ENCODE measurements at regions not wholly inside any gene's neighbourhood (a gene's known extent, or its start where the extent isn't known, plus 50 kb on each side); places are given as distances from the start of the nearest gene placed in this dataset.

DNA sequence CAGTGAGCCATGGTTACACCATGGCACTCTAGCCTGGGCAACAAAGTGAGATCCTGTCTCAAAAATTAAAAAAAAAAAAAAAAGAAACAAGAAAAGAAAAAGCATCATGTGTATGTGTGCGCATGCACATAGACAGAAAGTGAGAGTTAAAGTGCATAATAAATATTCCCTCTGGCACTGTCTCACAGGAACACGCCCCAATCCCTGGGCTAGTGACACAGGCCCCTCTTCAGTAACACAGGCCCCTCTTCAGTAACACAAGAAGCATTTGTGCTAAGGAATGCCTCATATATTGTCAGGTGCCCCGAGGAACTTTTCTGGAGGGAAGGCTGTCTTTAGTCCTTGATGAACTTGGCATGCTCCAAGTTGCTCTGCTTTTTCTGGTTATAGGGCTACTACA, 57.5 kb downstream of the RPL27A start:
- Histone ChIP-seq H3K9me3 (no peaks in the 10 kb centered on the region), H3K27ac (no peak overlapping the region), H3K27me3 (0 out of 2 replicates have a peak, but pooled peaks cover 3% of the 10 kb centered on the region), H3K9ac (no peak overlapping the region), H3K4me2 (no peak overlapping the region), H4K20me1 (no peaks in the 10 kb centered on the region), H3K4me1 (no peaks in the 10 kb centered on the region), H3K36me3 (no peaks in the 10 kb centered on the region), H3K4me3 (no peak overlapping the region)
- no peak for TF ChIP-seq Cebpa-rat (IDR thresholded peaks at IDR 0.05)

DNA sequence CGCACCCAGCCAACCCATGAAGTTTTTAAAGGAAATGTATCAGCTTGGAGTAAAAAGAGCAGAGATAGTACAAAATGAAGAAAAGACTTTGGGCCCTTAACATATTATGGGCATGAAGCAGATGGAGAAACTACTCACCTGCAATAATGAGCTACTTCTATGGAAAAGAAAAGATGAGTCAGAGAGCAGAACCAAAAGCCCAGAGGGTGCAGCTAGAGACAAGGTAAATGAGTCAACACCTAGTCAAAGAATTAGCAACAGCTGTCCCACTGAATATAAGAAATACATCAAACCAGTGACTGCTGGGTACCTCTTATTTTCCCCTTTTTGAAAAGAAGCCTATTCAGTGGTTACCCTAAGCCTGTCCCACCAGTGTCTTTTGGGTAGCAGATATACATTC, 61.8 kb downstream of the RPL27A start:
- H4K20me1 ChIP-seq, result no peaks in the 10 kb centered on the region
- TF ChIP-seq Cebpa-rat (IDR thresholded peaks at IDR 0.05), result no peak

DNA sequence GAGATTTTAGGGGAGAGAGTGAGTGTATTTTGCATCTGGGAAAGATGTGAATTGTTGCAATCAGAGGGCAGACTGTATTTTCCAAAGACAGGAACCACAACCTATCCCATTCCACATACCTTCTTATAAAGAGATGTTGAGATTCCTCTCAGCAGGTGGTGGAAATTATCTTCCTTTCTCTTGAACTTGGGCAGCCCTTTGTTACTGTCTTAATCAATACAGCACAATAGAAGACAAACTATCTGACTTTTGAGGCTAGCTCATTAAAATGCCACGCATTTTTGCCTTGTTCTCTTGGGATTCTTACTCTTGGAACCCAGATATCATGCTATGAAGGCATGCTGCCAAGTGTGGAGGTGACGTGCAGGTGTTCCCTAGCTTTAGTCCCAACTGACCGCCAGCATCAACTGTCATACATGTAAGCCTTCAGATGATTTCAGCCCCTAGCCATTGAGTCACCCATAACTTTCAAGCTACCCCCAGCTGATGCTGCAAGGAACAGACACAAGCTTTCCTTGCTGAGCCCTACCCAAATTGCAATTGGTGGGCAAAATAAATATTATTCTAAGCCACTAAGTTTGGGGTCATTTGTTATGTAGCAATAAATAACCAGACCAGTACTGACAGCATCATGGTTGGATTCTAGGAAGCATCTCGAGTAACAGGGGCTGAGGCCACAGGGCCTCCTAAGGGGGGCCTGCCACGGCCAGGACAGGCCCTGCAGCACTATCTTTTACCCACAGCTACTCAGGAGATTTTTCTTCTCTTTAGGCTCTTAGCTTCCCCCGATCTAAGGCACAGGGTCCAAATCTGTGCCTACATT, 63.0 kb downstream of the RPL27A start:
- Histone ChIP-seq H3K4me1 (peaks cover 29% of the 10 kb centered on the region), H3K4me2 (no peak overlapping the region), H4K20me1 (no peaks in the 10 kb centered on the region), H3K4me3 (no peak overlapping the region), H3K27ac (no peak overlapping the region), H3K36me3 (no peaks in the 10 kb centered on the region), H3K27me3 (no peaks in the 10 kb centered on the region), H3K9me3 (no peaks in the 10 kb centered on the region), H3K9ac (no peak overlapping the region)
- TF ChIP-seq Cebpa-rat (IDR thresholded peaks at IDR 0.05), result no peak

More for the DNA sequence above, 61.8 kb downstream of the RPL27A start:
- H3K9me3 ChIP-seq, result no peaks in the 10 kb centered on the region
- H3K4me3 ChIP-seq, result no peak overlapping the region
- H3K4me1 ChIP-seq, result peaks cover 29% of the 10 kb centered on the region
- H3K4me2 ChIP-seq, result no peak overlapping the region
- no peak overlapping the region for H3K27ac ChIP-seq
- no peak overlapping the region for H3K9ac ChIP-seq
- H3K27me3 ChIP-seq, result no peaks in the 10 kb centered on the region
- no peaks in the 10 kb centered on the region for H3K36me3 ChIP-seq

DNA sequence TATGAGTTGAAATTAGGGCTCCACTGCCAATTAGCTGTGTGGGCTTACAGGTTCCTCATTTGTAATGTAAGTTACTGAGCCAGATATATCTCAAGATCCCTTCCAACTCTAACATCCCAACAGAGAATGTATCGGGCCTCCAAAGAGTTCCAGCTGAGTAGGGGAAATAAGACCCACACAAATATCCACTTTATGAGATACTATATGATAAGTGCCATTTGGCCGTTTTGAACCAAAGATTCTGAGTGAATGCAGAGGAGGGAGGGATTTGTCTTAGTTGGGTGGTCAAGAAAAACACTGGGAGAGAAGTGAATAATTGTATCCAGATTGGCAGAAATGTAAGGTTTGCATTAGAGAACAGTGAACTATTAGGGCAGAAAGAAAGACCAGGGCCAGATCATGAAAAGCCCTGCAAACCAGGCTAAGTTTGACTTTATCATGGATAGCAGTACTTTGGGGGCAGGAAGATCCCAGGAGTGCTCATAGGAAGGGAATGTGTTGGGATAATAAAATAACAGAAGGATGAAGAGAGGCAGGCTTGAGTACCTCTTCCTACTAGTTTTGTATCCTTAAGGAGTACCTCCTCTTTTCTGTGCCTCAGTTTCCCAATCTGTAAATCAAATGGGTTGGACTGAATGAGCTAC, 63.9 kb downstream of the RPL27A start:
- H4K20me1 ChIP-seq, result no peaks in the 10 kb centered on the region
- TF ChIP-seq Cebpa-rat (IDR thresholded peaks at IDR 0.05), result no peak

DNA sequence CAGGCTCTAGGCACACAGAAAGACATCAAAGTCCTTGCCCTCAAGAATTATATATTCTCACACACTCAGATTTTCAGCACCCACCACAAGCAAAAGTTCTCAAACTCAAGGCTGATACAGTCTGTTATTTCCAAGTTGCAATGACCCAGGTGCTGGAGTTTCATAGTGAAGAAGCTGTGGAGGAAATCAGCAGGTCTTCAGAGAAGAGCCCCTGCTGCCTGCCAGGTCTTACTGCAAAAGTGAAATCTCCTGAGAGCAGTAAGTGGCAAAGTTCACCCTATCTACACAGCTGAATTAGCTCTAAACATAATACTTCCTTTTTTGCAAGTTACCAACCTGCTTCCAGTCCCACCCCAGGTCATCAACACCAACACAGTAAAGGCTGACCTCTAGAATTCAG, 64.6 kb downstream of the RPL27A start:
- H3K27ac ChIP-seq, result no peak overlapping the region
- no peak overlapping the region for H3K4me3 ChIP-seq
- no peaks in the 10 kb centered on the region for H3K27me3 ChIP-seq
- peak overlapping the region; percentile 79 for H3K4me2 ChIP-seq
- H3K36me3 ChIP-seq, result no peaks in the 10 kb centered on the region
- H3K9ac ChIP-seq, result no peak overlapping the region
- no peak for TF ChIP-seq Cebpa-rat (IDR thresholded peaks at IDR 0.05)
- peaks cover 29% of the 10 kb centered on the region for H3K4me1 ChIP-seq
- H4K20me1 ChIP-seq, result no peaks in the 10 kb centered on the region
- no peaks in the 10 kb centered on the region for H3K9me3 ChIP-seq

More for the DNA sequence above, 63.9 kb downstream of the RPL27A start:
- Histone ChIP-seq H3K9ac (no peak overlapping the region), H3K4me3 (no peak overlapping the region), H3K4me1 (peaks cover 29% of the 10 kb centered on the region), H3K9me3 (no peaks in the 10 kb centered on the region), H3K27ac (no peak overlapping the region), H3K36me3 (no peaks in the 10 kb centered on the region), H3K27me3 (no peaks in the 10 kb centered on the region), H3K4me2 (no peak overlapping the region)

DNA sequence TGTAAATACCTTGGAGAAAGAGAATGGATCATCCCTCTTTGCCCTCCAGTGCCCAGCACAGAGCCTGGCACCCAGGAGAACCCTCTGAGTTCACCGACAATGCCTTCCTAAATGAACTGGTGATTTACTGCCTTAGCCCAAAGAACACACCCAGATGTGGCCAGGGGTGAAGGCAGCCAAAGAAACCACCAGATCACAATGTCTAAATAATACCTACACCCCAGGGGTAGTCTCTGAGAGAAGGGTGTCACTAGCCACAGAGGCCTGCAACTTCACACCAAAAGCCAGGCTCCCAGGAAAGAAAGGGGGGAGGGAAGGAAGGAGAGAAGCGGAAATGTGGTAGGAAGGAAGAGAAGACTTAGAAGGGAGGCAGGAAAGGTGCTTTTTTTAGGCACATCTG, 65.7 kb downstream of the RPL27A start:
- Histone ChIP-seq H3K4me2 (peak overlapping the region; percentile 79), H3K27me3 (no peaks in the 10 kb centered on the region), H3K4me3 (no peak overlapping the region), H3K9me3 (no peaks in the 10 kb centered on the region), H3K4me1 (peaks cover 29% of the 10 kb centered on the region), H3K9ac (0 out of 2 replicates have a peak overlapping the region, but pooled peaks have one; percentile 23), H3K27ac (no peak overlapping the region), H4K20me1 (no peaks in the 10 kb centered on the region), H3K36me3 (no peaks in the 10 kb centered on the region)
- no peak for TF ChIP-seq Cebpa-rat (IDR thresholded peaks at IDR 0.05)

DNA sequence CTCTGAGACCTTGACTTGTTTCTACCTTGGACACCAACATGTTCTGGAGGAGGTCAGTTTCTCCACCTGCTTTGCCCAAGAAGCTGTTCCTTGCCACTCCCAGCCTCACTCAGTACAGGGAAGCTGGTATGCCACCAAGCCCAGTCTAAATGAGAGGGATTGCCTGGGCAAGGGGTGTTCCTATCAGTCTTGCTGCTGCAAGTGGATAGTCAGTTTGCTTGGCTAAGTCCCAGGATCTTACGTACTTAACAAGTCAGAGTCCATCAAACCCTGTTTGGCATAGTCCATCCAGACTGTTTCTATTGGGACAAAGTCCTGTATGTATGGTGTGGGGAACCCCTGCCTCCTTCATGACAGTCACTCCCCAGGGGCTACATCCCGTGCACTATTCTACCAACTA, 66.6 kb downstream of the RPL27A start:
- H3K9me3 ChIP-seq, result no peaks in the 10 kb centered on the region
- no peak overlapping the region for H3K27ac ChIP-seq
- no peak overlapping the region for H3K9ac ChIP-seq
- peaks cover 29% of the 10 kb centered on the region for H3K4me1 ChIP-seq
- H3K36me3 ChIP-seq, result no peaks in the 10 kb centered on the region
- TF ChIP-seq Cebpa-rat (IDR thresholded peaks at IDR 0.05), result no peak
- H3K27me3 ChIP-seq, result no peaks in the 10 kb centered on the region
- H3K4me3 ChIP-seq, result no peak overlapping the region
- peak overlapping the region; percentile 79 for H3K4me2 ChIP-seq
- H4K20me1 ChIP-seq, result no peaks in the 10 kb centered on the region

DNA sequence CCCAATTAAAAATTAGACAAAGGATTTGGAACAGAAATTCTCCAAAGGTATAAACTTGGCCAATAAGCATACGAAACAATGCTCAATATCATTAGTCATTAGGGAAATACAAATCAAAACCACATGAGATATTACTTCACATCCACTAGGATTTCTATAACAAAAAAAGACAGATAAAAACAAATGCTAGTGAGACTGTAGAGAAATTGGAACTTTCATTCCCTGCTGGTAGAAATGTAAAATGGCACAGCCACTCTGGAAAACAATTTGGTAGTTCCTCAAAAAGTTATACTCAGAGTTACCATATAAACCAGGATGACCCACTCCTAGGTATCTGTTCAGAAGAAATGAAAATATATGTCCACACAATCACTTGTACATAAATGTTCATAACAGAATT, 71.6 kb downstream of the RPL27A start:
- no peaks in the 10 kb centered on the region for H4K20me1 ChIP-seq
- H3K4me2 ChIP-seq, result no peak overlapping the region
- no peak overlapping the region for H3K4me3 ChIP-seq
- no peaks in the 10 kb centered on the region for H3K9me3 ChIP-seq
- H3K4me1 ChIP-seq, result peaks cover 2% of the 10 kb centered on the region; the same call in 1 of the 2 replicates
- H3K36me3 ChIP-seq, result no peaks in the 10 kb centered on the region
- no peak overlapping the region for H3K27ac ChIP-seq
- no peaks in the 10 kb centered on the region for H3K27me3 ChIP-seq
- TF ChIP-seq Cebpa-rat (IDR thresholded peaks at IDR 0.05), result no peak
- H3K9ac ChIP-seq, result no peak overlapping the region

DNA sequence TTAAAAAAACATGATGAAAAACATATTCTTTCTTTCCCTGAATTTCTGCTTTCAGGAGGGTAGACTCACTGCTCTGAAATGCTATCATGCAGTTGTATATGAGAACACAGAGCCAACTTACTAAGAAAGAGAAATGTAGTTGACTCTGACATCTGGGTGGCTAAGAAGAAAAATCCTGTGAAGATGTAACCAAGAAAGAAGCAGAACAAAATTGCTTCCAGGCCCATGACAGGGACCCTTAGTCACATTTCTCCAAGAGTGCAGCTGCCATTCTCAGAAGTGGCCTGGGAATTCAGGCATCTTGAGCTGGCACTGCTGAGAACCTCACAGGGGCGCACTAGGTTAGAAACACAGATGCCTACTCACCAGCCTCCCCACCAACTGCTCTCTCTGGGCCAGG, 73.6 kb downstream of the RPL27A start:
- Histone ChIP-seq H3K4me2 (no peak overlapping the region), H3K9me3 (no peaks in the 10 kb centered on the region), H3K27me3 (no peaks in the 10 kb centered on the region), H3K4me3 (no peak overlapping the region), H3K9ac (no peak overlapping the region), H3K36me3 (no peaks in the 10 kb centered on the region), H3K4me1 (no peaks in the 10 kb centered on the region), H3K27ac (no peak overlapping the region), H4K20me1 (no peaks in the 10 kb centered on the region)
- TF ChIP-seq Cebpa-rat (IDR thresholded peaks at IDR 0.05), result no peak

DNA sequence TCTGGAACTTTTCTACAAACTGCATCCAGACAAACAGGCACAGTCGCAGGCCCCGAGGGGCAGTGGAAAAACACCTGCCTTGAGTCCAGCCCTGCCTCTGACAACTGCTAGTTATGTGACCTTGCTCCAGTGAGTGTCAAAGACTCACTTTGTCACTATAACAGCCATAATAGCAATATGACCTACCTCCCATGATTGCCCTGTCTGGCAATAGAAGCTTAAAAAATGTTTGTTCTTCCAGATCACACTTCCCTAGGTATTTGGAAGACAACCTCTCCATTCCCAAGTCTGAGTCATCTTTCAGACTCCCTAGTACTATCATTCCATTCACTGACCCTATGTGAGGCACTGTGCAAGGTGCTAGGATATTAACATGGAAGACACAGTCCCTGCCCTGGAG, 74.5 kb downstream of the RPL27A start:
- Histone ChIP-seq H3K9me3 (no peaks in the 10 kb centered on the region), H3K9ac (no peak overlapping the region), H3K27me3 (no peaks in the 10 kb centered on the region), H3K4me3 (no peak overlapping the region), H3K4me2 (no peak overlapping the region), H4K20me1 (no peaks in the 10 kb centered on the region), H3K4me1 (no peaks in the 10 kb centered on the region), H3K27ac (no peak overlapping the region), H3K36me3 (no peaks in the 10 kb centered on the region)
- no peak for TF ChIP-seq Cebpa-rat (IDR thresholded peaks at IDR 0.05)

Data from BLaER1 (cell line).